HEK293 (cell line): ENCODE measurements at regions not wholly inside any gene's neighbourhood (a gene's known extent, or its start where the extent isn't known, plus 50 kb on each side); places are given as distances from the start of the nearest gene placed in this dataset.

Experiments used
- TSHZ1 ChIP-seq: fragments of 450-650 bp; formaldehyde crosslinking; IDR thresholded peaks from 2 replicates; pipeline ENCODE4 v1.5.1; 2016; ENCODE audit warnings: missing biosample characterization, missing genetic modification characterization, borderline replicate concordance
- YY1 ChIP-seq: fragments of 450-650 bp; formaldehyde crosslinking; IDR thresholded peaks from 2 replicates; pipeline ENCODE4 v1.5.1; 2018; ENCODE audit warnings: missing biosample characterization, missing genetic modification characterization
- ZNF610 ChIP-seq: fragments of 450-650 bp; formaldehyde crosslinking; IDR thresholded peaks from 2 replicates; pipeline ENCODE4 v1.5.1; 2016; ENCODE audit warnings: missing biosample characterization, missing genetic modification characterization, borderline replicate concordance
- TF ChIP-seq, protein P1 (sequence below): fragments of 450-650 bp; formaldehyde crosslinking; IDR thresholded peaks from 2 replicates; pipeline ENCODE4 v1.5.1; 2016; ENCODE audit warnings: missing biosample characterization, missing genetic modification characterization

DNA sequence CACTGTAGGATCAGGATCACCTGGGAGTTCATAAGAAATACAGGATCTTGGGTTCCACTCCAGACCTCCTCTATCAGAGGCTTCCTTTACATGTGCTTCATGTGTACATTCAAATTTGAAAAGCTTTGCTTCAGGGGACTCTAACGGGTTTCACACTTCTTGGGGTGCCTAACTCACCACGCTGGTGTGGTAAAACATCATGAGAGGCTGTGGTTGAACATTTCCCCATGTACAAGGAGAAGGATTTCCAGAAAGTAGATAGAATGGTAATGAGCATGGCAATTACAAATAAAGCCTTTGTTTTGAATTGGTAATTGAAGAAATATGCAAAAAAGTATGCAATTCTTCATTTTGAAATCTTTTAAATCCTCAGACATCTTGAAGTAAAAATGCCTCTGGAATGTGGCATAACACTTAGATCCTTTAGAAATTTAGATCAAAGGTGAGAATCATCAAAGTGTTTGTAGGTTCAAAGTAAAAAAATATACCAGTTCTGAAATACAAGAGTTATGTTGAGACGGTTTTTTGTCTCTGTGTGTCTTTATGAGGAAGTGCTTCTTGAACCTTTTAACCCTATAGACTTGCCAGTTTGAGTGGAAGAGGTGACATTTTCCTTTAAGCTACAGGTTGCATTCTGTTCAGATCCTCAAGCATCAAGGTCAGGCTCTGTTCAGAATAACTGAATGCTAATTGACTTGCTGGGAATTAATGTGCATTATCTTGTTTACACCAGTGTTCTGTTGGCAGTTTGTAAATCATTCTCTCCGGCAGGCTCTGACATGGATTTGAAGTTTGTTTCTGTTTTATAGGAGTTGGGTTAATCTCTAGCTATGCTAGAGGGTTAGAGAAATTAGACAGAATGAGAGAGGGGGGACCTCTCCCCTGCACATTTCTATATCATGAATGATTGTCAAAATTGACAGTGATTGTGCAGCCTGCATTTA is 415.3 kb downstream of the MAN2A1 start:
- no peak for TF ChIP-seq ZNF610 (tag by site-specific recombination)
- TF ChIP-seq, protein P1, sequence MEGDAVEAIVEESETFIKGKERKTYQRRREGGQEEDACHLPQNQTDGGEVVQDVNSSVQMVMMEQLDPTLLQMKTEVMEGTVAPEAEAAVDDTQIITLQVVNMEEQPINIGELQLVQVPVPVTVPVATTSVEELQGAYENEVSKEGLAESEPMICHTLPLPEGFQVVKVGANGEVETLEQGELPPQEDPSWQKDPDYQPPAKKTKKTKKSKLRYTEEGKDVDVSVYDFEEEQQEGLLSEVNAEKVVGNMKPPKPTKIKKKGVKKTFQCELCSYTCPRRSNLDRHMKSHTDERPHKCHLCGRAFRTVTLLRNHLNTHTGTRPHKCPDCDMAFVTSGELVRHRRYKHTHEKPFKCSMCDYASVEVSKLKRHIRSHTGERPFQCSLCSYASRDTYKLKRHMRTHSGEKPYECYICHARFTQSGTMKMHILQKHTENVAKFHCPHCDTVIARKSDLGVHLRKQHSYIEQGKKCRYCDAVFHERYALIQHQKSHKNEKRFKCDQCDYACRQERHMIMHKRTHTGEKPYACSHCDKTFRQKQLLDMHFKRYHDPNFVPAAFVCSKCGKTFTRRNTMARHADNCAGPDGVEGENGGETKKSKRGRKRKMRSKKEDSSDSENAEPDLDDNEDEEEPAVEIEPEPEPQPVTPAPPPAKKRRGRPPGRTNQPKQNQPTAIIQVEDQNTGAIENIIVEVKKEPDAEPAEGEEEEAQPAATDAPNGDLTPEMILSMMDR (tag by site-specific recombination) = no peak
- TF ChIP-seq YY1 (tag by site-specific recombination) = no peak
- TF ChIP-seq TSHZ1 = no peak
